WERI-Rb-1 (cell line): ENCODE measurements at regions not wholly inside any gene's neighbourhood (a gene's known extent, or its start where the extent isn't known, plus 50 kb on each side); places are given as distances from the start of the nearest gene placed in this dataset.

Source experiments
- DNase-seq: peaks from one replicate; pipeline ENCODE4 v3.0.0-alpha.2; 2020
- H3K27ac ChIP-seq: fragments of 250-450 bp; sonication (Bioruptor Pico); 2 replicates; pipeline ENCODE4 v1.5.1; 2020; ENCODE audit warnings: mild to moderate bottlenecking, moderate library complexity
- H3K27me3 ChIP-seq: fragments of 250-450 bp; sonication (Bioruptor Pico); 2 replicates; pipeline ENCODE4 v1.5.1; 2021; ENCODE audit warnings: mild to moderate bottlenecking, low read depth, moderate library complexity; ENCODE audit not compliant: insufficient read depth, severe bottlenecking
- H3K36me3 ChIP-seq: fragments of 250-450 bp; sonication (Bioruptor Pico); 2 replicates; pipeline ENCODE4 v1.5.1; 2020; ENCODE audit warnings: mild to moderate bottlenecking, moderate library complexity
- H3K4me3 ChIP-seq: 2 replicates; pipeline ENCODE4 v1.5.1; 2011; ENCODE audit warnings: low read depth, mild to moderate bottlenecking, control low read depth, low read length
- H3K9me3 ChIP-seq: fragments of 250-450 bp; sonication (Bioruptor Pico); 2 replicates; pipeline ENCODE4 v1.5.1; 2021; ENCODE audit warnings: mild to moderate bottlenecking, moderate library complexity; ENCODE audit not compliant: severe bottlenecking
- CTCF ChIP-seq: IDR thresholded peaks from 2 replicates; pipeline ENCODE4 v1.5.1; 2011; ENCODE audit warnings: low read depth, mild to moderate bottlenecking, control low read depth, inconsistent platforms, low read length

GRCh38 chr12:5185435-5186069 lies 141.9 kb downstream of the KCNA5 start:
- Histone ChIP-seq H3K4me3 (no peak overlapping the region), H3K27ac (no peak overlapping the region), H3K36me3 (no peaks in the 10 kb centered on the region), H3K27me3 (no peaks in the 10 kb centered on the region), H3K9me3 (no peaks in the 10 kb centered on the region)
- no peak for DNase-seq
- no peak for TF ChIP-seq CTCF

DNA sequence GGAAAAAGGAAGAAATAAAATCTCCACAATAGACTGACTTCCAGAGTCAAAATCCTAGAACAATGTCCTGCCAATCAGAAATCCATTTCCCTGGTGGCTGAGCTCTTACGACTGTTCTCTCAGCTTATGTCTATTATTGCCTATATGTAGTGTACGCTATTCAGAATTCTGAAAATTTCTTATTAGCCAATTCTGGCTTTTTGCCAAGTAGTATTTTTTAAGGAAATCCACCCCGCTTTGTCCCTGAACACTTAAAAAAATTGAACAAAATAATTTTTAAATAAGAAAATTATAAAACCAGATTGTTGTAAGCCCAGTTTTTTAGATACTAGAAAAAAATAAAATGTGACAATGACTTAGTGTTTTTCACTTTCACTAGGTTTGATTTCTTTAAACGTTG lies 143.0 kb downstream of the KCNA5 start:
- H3K27me3 ChIP-seq = no peaks in the 10 kb centered on the region
- H3K9me3 ChIP-seq = no peaks in the 10 kb centered on the region
- DNase-seq = no peak
- TF ChIP-seq CTCF = no peak
- H3K27ac ChIP-seq = no peak overlapping the region
- no peaks in the 10 kb centered on the region for H3K36me3 ChIP-seq
- H3K4me3 ChIP-seq = no peak overlapping the region

GRCh38 chr12:5187136-5187535 lies 143.5 kb downstream of the KCNA5 start:
- Histone ChIP-seq H3K36me3 (no peaks in the 10 kb centered on the region), H3K27me3 (no peaks in the 10 kb centered on the region), H3K4me3 (no peak overlapping the region), H3K27ac (no peak overlapping the region), H3K9me3 (no peaks in the 10 kb centered on the region)
- no peak for DNase-seq
- TF ChIP-seq CTCF = no peak

- Histone ChIP-seq H3K27me3 (no peaks in the 10 kb centered on the region), H3K4me3 (no peak overlapping the region), H3K27ac (no peak overlapping the region), H3K36me3 (no peaks in the 10 kb centered on the region), H3K9me3 (no peaks in the 10 kb centered on the region)
- no peak for TF ChIP-seq CTCF
- no peak for DNase-seq
Measured at GRCh38 chr12:5188472-5188871, 144.8 kb downstream of the KCNA5 start.

- DNase-seq = no peak
- TF ChIP-seq CTCF = no peak
- Histone ChIP-seq H3K27ac (no peak overlapping the region), H3K4me3 (no peak overlapping the region), H3K9me3 (no peaks in the 10 kb centered on the region), H3K27me3 (no peaks in the 10 kb centered on the region), H3K36me3 (no peaks in the 10 kb centered on the region)
Measured at GRCh38 chr12:5189173-5189572, 145.5 kb downstream of the KCNA5 start.
